ENCODE measurements at regions not wholly inside any gene's neighbourhood (a gene's known extent, or its start where the extent isn't known, plus 50 kb on each side); places are given as distances from the start of the nearest gene placed in this dataset.

GRCh38 chr1:105793536-105794146 is 1262.8 kb upstream of the PRMT6 start:
- no peak overlapping the region for H2AFZ ChIP-seq (ENCODE audit: low read length)
- no peaks in the 10 kb centered on the region for H3K79me2 ChIP-seq (ENCODE audit: low read length)
- no peak overlapping the region for H3K4me3 ChIP-seq (ENCODE audit: low read length)
- H3K27me3 ChIP-seq (replicated peaks; ENCODE audit: insufficient read depth, low read length), result no peaks in the 10 kb centered on the region
- H3K27ac ChIP-seq (ENCODE audit: low read length), result no peak overlapping the region
- H3K9ac ChIP-seq (ENCODE audit: low read length), result no peak overlapping the region
- H3K9me3 ChIP-seq (replicated peaks; ENCODE audit: insufficient read depth, low read length), result no peaks in the 10 kb centered on the region
- no peak overlapping the region for H3K4me2 ChIP-seq (ENCODE audit: low read depth, low read length)
- no peaks in the 10 kb centered on the region for H3F3A ChIP-seq (ENCODE audit: insufficient read depth, low read length)
- TF ChIP-seq EZH2phosphoT487 (IDR thresholded peaks at IDR 0.05; ENCODE audit: low read length) (no peak), CTCF (IDR thresholded peaks at IDR 0.05; ENCODE audit: low read length) (peak; percentile 53)
- H3K36me3 ChIP-seq (replicated peaks; ENCODE audit: insufficient read depth, low read length), result no peaks in the 10 kb centered on the region
- peak; percentile 27 for DNase-seq
- no peaks in the 10 kb centered on the region for H4K20me1 ChIP-seq (ENCODE audit: insufficient read depth, low read length)
- H3K4me1 ChIP-seq (ENCODE audit: low read length), result no peaks in the 10 kb centered on the region
- H3K9me2 ChIP-seq (replicated peaks; ENCODE audit: insufficient read depth, low read length), result no peaks in the 10 kb centered on the region

- no peaks in the 10 kb centered on the region for H3K27me3 ChIP-seq (replicated peaks; ENCODE audit: insufficient read depth, low read length)
- H3K36me3 ChIP-seq (replicated peaks; ENCODE audit: insufficient read depth, low read length), result no peaks in the 10 kb centered on the region
- no peak overlapping the region for H3K27ac ChIP-seq (ENCODE audit: low read length)
- H3K4me1 ChIP-seq (ENCODE audit: low read length), result no peaks in the 10 kb centered on the region
- no peak overlapping the region for H2AFZ ChIP-seq (ENCODE audit: low read length)
- H3K9ac ChIP-seq (ENCODE audit: low read length), result no peak overlapping the region
- H3F3A ChIP-seq (ENCODE audit: insufficient read depth, low read length), result no peaks in the 10 kb centered on the region
- H3K4me3 ChIP-seq (ENCODE audit: low read length), result no peak overlapping the region
- TF ChIP-seq CTCF (IDR thresholded peaks at IDR 0.05; ENCODE audit: low read length), result no peak
- no peak for TF ChIP-seq EZH2phosphoT487 (IDR thresholded peaks at IDR 0.05; ENCODE audit: low read length)
- TF ChIP-seq EZH2 (optimal IDR thresholded peaks at IDR 0.05; ENCODE audit: low read depth, low read length), result no peak
- no peaks in the 10 kb centered on the region for H4K20me1 ChIP-seq (ENCODE audit: insufficient read depth, low read length)
- H3K4me2 ChIP-seq (ENCODE audit: low read depth, low read length), result no peak overlapping the region
- H3K79me2 ChIP-seq (ENCODE audit: low read length), result no peaks in the 10 kb centered on the region
- no peaks in the 10 kb centered on the region for H3K9me2 ChIP-seq (replicated peaks; ENCODE audit: insufficient read depth, low read length)
- H3K9me3 ChIP-seq (replicated peaks; ENCODE audit: insufficient read depth, low read length), result no peaks in the 10 kb centered on the region
- DNase-seq, result no peak
Measured at GRCh38 chr1:105795741-105796140, 1260.7 kb upstream of the PRMT6 start.

- Histone ChIP-seq H3K79me2 (ENCODE audit: low read length) (no peaks in the 10 kb centered on the region), H2AFZ (ENCODE audit: low read length) (no peak overlapping the region), H3K9ac (ENCODE audit: low read length) (no peak overlapping the region), H3F3A (ENCODE audit: insufficient read depth, low read length) (no peaks in the 10 kb centered on the region), H3K9me3 (replicated peaks; ENCODE audit: insufficient read depth, low read length) (no peaks in the 10 kb centered on the region), H3K27ac (ENCODE audit: low read length) (no peak overlapping the region), H3K27me3 (replicated peaks; ENCODE audit: insufficient read depth, low read length) (no peaks in the 10 kb centered on the region), H3K4me2 (ENCODE audit: low read depth, low read length) (no peak overlapping the region), H3K9me2 (replicated peaks; ENCODE audit: insufficient read depth, low read length) (no peaks in the 10 kb centered on the region), H4K20me1 (ENCODE audit: insufficient read depth, low read length) (no peaks in the 10 kb centered on the region), H3K36me3 (replicated peaks; ENCODE audit: insufficient read depth, low read length) (no peaks in the 10 kb centered on the region), H3K4me1 (ENCODE audit: low read length) (no peaks in the 10 kb centered on the region), H3K4me3 (ENCODE audit: low read length) (no peak overlapping the region)
- DNase-seq, result no peak
- no peak for TF ChIP-seq CTCF (IDR thresholded peaks at IDR 0.05; ENCODE audit: low read length)
- no peak for TF ChIP-seq EZH2 (optimal IDR thresholded peaks at IDR 0.05; ENCODE audit: low read depth, low read length)
- no peak for TF ChIP-seq EZH2phosphoT487 (IDR thresholded peaks at IDR 0.05; ENCODE audit: low read length)
Measured at GRCh38 chr1:105830571-105831146, 1225.8 kb upstream of the PRMT6 start.

All from MM.1S (cell line).